Lower leg skin (tissue), 4 donors: ENCODE measurements at regions not wholly inside any gene's neighbourhood (a gene's known extent, or its start where the extent isn't known, plus 50 kb on each side); places are given as distances from the start of the nearest gene placed in this dataset.

Experiments
- DNase-seq, 2 donors: peaks; one replicate each; pipeline ENCODE4 v3.0.0-alpha.2; 2019; ENCODE audit warnings: low spot score in 2 of 2
- H3K4me3 ChIP-seq: fragments of 200-600 bp; sonication (generic); 2 replicates; pipeline ENCODE4 v1.5.1; 2017; ENCODE audit warnings: mild to moderate bottlenecking, low read depth; ENCODE audit not compliant: poor library complexity, severe bottlenecking
- POLR2A ChIP-seq, 2 donors: fragments of 450-650 bp; IDR thresholded peaks; one replicate each; pipeline ENCODE4 v1.6.1; 2016 to 2017; ENCODE audit warnings: antibody characterized with exemption in 2 of 2, mild to moderate bottlenecking in 1 of 2, moderate library complexity in 1 of 2
- WGBS, 2 donors: methylation state at CpG; one replicate each; pipeline ENCODE4 v1.1.5; 2018; 5-methylcytosine and 5-hydroxymethylcytosine counted together
- intact Hi-C: fragments of 100-400 bp; cut with DNase I; formaldehyde crosslinking; loops from one replicate; pipeline ENCODE4 v1.15.0; 2023; ENCODE audit warnings: low total_unique reads
- TF ChIP-seq, protein P1 (sequence below), 3 donors: fragments of 450-650 bp; IDR thresholded peaks; one replicate each; pipeline ENCODE4 v1.5.1; 2016; ENCODE audit warnings: antibody characterized with exemption in 3 of 3, mild to moderate bottlenecking in 3 of 3, moderate library complexity in 2 of 3

DNA sequence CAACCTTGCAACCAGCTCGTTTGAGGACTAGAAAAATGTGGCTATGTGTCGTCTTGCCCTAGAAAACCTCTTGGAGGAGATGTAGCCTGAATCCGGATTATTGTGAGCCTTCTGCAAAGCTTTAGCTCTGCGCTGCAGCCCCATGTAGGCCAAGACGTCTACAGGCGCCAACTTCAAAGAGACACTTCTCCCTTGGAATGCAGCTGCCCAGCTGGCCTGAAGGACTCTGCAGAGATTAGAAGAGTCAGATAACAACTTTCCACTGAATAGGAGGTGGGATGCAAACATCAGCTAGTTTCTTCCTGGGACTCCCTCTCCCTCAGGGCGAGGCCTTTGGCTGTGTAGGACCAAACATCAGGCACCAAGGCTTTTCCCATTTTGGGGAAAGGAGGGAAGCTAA, 356.5 kb upstream of the IL12A start:
- intact Hi-C loops = no loop called here
- DNase-seq = no peak
- 84 to 85% methylated on average over 7 of the region's 7 CpGs for WGBS, 2 donors
- TF ChIP-seq, protein P1, sequence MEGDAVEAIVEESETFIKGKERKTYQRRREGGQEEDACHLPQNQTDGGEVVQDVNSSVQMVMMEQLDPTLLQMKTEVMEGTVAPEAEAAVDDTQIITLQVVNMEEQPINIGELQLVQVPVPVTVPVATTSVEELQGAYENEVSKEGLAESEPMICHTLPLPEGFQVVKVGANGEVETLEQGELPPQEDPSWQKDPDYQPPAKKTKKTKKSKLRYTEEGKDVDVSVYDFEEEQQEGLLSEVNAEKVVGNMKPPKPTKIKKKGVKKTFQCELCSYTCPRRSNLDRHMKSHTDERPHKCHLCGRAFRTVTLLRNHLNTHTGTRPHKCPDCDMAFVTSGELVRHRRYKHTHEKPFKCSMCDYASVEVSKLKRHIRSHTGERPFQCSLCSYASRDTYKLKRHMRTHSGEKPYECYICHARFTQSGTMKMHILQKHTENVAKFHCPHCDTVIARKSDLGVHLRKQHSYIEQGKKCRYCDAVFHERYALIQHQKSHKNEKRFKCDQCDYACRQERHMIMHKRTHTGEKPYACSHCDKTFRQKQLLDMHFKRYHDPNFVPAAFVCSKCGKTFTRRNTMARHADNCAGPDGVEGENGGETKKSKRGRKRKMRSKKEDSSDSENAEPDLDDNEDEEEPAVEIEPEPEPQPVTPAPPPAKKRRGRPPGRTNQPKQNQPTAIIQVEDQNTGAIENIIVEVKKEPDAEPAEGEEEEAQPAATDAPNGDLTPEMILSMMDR (IDR thresholded peaks at IDR 0.05) = no peak
- TF ChIP-seq POLR2A (IDR thresholded peaks at IDR 0.05) = no peak
- no peak overlapping the region for H3K4me3 ChIP-seq

DNA sequence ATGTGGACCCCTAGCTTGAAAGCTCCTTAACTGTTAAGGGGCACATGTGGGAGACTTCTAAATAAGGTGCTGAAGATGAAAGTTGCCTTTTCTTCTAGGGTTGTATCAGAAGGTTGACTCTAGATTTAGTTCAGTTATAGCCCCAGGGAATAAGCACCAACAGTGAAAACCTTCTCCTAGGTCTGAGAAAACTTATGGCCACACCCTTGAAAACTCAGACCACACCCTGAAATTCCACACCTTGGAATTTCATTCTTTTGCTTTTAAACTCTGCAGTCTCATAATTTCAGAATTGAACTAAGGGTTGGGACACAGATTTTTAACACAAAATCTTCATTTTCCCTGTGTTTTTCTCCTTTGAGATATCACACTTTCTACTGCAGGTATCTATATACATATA, 355.8 kb upstream of the IL12A start:
- TF ChIP-seq, protein P1 (IDR thresholded peaks at IDR 0.05) = no peak
- TF ChIP-seq POLR2A (IDR thresholded peaks at IDR 0.05) = no peak
- H3K4me3 ChIP-seq = no peak overlapping the region
- intact Hi-C loops = no loop called here
- DNase-seq = no peak

DNA sequence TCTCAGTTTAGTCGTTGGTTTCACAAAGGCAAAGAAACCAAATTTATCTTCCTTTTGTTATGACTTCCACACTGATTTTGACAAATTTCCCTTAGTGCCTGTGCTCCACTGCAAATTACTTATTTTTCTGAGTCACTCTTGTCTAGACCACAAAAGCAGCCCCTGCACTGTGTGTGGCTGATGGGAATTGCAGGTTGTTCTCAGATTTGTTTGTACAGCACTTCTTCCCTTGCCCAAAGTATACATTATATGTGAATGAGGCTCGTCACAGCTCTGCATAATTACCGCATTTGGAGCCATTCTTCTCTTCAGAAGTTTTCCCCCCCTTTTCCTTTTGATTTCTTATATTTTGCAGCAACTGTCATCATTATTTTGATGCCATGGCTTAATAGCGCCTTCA, 354.2 kb upstream of the IL12A start:
- no peak for DNase-seq
- H3K4me3 ChIP-seq = no peak overlapping the region
- intact Hi-C loops = no loop called here
- 87 to 89% methylated on average over 4 of the region's 4 CpGs for WGBS, 2 donors
- TF ChIP-seq, protein P1 (IDR thresholded peaks at IDR 0.05) = no peak
- no peak for TF ChIP-seq POLR2A (IDR thresholded peaks at IDR 0.05)

DNA sequence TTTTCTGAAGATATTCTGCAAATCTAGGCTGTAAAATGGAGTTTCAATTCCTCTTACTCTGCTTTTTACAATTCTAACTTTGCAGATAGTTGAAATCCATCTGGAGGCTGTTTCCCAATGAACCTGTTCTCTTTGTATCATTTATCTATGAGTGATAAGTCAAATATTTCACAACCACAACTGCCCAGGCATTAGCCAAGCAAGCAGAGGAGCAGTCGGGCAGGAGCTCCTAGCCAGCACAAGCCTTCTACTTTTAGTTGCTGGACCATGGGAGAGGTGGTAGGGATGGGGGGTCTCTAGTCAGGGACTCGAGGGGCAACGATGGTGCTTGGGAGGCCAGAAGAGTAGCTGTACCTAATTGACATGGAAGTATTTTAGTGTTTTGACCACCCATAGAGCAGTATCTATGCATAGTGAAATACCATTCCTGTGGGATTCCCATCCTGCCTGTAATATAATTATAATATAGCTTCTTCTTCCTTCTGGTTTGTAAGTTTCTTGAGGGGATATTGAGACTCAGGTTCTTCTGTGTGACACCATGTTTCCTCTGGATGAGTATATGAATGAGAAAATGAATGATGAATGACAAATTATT, 353.5 kb upstream of the IL12A start:
- WGBS, 2 donors = 80 to 84% methylated on average over 3 of the region's 3 CpGs
- H3K4me3 ChIP-seq = no peak overlapping the region
- DNase-seq = no peak
- intact Hi-C loops = no loop called here
- TF ChIP-seq POLR2A (IDR thresholded peaks at IDR 0.05) = no peak
- TF ChIP-seq, protein P1 (IDR thresholded peaks at IDR 0.05) = no peak

DNA sequence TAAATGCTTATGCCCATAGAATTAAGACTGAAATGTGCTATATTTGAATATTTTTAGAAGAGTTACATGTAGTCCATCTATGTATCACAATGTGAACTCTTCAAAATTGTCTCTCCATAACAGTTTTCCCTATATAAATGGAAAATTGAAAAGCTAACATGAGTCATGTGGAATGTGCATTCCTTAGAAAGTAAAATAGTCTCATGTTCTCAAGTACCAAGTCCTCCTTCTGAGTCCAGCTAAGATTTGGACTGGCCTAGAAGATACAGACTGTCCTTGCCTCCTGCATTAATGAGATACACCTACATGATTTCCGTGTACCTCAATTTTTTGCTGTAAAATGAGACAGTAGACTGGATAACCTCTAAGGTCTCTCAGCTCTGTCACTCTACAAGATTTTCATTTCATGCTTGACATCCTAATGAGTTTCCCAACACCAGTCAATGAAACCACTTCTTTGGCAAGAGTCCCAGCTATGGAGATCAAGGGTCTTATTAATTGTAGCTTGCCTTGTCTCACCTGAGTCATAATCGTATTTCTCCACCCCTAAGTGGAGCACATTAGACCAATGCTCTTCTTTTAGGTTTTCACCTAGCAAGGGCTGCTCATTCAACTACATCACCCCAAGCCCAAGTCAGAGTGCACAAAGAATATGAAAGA, 350.6 kb upstream of the IL12A start:
- 75 to 92% methylated on average over 2 of the region's 2 CpGs for WGBS, 2 donors
- TF ChIP-seq, protein P1 (IDR thresholded peaks at IDR 0.05) = no peak
- no peak for TF ChIP-seq POLR2A (IDR thresholded peaks at IDR 0.05)

DNA sequence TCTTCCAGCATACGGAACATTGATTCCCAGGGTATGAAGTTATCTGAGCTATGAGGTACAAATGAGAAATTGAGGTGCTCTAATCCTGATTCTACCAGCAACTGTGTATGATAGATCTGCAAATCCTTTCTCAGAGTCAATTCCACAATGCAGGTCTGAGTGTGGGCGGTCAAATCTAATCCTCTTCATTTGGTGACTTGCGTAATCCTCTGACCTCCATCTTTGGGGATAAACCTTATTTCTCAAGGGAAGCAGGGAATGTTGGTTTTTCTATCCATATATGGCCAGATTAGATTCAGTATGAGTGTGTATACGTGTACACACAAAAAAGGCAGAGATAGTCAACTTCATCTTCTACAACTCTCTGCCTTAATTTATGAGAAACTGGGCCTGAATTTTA, 348.4 kb upstream of the IL12A start:
- DNase-seq = no peak
- intact Hi-C loops = no loop called here
- TF ChIP-seq, protein P1 (IDR thresholded peaks at IDR 0.05) = no peak
- no peak for TF ChIP-seq POLR2A (IDR thresholded peaks at IDR 0.05)
- no peak overlapping the region for H3K4me3 ChIP-seq
- WGBS, 2 donors = 82 to 92% methylated on average over 4 of the region's 4 CpGs

More for the DNA sequence above, 350.6 kb upstream of the IL12A start:
- DNase-seq = no peak
- no peak overlapping the region for H3K4me3 ChIP-seq
- intact Hi-C loops = no loop called here
